Mucosa of stomach (tissue), 1 donor: ENCODE measurements at regions not wholly inside any gene's neighbourhood (a gene's known extent, or its start where the extent isn't known, plus 50 kb on each side); places are given as distances from the start of the nearest gene placed in this dataset.

Experiments
- H3K27me3 ChIP-seq: one replicate; pipeline ENCODE4 v1.7.0; 2013; ENCODE audit warnings: mild to moderate bottlenecking, low read length; ENCODE audit not compliant: control insufficient read depth, insufficient read depth
- H3K36me3 ChIP-seq: one replicate; pipeline ENCODE4 v1.7.0; 2013; ENCODE audit warnings: low read length; ENCODE audit not compliant: control insufficient read depth, insufficient read depth
- H3K4me1 ChIP-seq: one replicate; pipeline ENCODE4 v1.7.0; 2013; ENCODE audit warnings: mild to moderate bottlenecking, low read length; ENCODE audit not compliant: control insufficient read depth, insufficient read depth
- H3K4me3 ChIP-seq: one replicate; pipeline ENCODE4 v1.7.0; 2013; ENCODE audit warnings: low read length
- H3K9ac ChIP-seq: one replicate; pipeline ENCODE4 v1.7.0; 2013; ENCODE audit warnings: mild to moderate bottlenecking, low read length, moderate library complexity
- H3K9me3 ChIP-seq: one replicate; pipeline ENCODE4 v1.7.0; 2013; ENCODE audit warnings: mild to moderate bottlenecking, low read length, moderate library complexity; ENCODE audit not compliant: control insufficient read depth
- donor health status: Pancreatic carcinoma.

DNA sequence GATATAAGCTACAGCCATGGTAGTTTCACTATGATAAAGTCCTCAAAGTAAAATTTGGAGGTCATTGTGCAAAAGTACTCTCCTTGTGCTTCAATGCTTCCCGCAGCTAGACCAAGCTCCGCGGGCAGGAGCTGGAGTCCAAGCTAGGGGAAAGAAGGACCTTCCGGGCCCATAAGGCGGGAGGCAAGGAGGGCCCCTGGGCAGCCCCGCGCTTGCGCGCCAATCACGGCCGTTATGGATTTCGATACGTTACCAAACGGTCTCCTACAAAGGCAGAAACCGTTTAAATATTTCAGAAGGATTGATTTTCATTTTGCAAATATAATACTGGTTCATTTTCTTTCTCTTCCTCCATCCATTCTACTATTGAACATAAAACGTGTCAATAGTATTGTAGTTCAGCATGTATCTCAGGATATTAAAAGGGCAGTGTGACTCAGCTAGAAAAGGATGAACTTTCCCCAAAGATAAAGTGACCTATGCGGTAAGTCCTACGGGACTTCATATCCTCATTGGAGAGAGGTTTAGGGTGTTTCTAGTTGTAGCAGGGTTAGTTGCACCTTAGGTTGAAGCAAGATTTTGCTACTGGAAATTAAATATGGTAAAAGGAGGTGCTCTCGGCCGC lies 128.0 kb downstream of the KIF20B start:
- H3K4me1 ChIP-seq = no peaks in the 10 kb centered on the region
- H3K36me3 ChIP-seq = no peaks in the 10 kb centered on the region
- no peak overlapping the region for H3K4me3 ChIP-seq
- H3K9ac ChIP-seq = no peak overlapping the region
- no peaks in the 10 kb centered on the region for H3K27me3 ChIP-seq
- H3K9me3 ChIP-seq = peaks cover 5% of the 10 kb centered on the region

- Histone ChIP-seq H3K9me3 (peaks cover 5% of the 10 kb centered on the region), H3K27me3 (no peaks in the 10 kb centered on the region), H3K4me3 (no peak overlapping the region), H3K36me3 (no peaks in the 10 kb centered on the region), H3K4me1 (no peaks in the 10 kb centered on the region), H3K9ac (no peak overlapping the region)
These were observed 128.5 kb downstream of the KIF20B start for GRCh38 chr10:89829887-89830269.

DNA sequence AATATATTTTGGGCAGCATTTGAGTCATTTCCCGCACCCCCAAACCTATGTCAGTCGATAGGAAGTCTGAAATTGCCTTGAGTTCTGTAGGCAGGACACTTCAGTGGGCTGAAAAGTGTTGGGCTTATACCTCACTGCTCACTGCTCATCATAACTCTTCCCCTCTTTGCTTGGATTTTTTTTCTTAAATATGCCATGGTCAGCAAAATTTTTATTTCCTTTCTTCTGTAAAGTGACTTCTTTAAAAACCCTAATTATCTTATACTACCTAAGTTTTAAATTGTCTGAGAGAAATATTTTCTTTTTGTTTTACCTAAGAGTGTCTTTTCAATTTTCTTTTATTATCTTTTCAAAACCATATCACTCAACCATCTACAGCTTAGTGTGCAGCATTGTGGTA lies 129.2 kb downstream of the KIF20B start:
- H3K4me3 ChIP-seq = no peak overlapping the region
- H3K9ac ChIP-seq = no peak overlapping the region
- no peaks in the 10 kb centered on the region for H3K36me3 ChIP-seq
- H3K9me3 ChIP-seq = peaks cover 5% of the 10 kb centered on the region
- H3K4me1 ChIP-seq = no peaks in the 10 kb centered on the region
- H3K27me3 ChIP-seq = no peaks in the 10 kb centered on the region

DNA sequence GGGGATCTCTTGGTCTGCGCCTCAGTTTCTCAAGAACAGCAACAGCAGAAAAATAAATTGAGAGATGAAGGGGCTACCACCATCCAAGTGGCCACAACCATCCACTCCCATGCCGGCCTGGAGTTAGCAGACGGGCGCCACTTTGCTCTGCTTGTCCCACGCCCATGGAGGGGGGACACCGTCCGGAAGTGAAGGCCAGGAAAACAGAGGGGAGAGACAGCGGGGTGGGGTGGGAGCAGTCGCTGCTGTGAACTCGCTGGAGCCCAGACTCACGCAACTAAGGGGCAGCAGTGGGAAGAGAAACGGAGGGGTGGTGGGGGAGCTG lies 135.4 kb downstream of the KIF20B start:
- Histone ChIP-seq H3K36me3 (no peaks in the 10 kb centered on the region), H3K27me3 (no peaks in the 10 kb centered on the region), H3K9me3 (peaks cover 5% of the 10 kb centered on the region), H3K4me3 (peak overlapping the region; percentile 78), H3K9ac (peak overlapping the region; percentile 97), H3K4me1 (peaks cover 3% of the 10 kb centered on the region)

DNA sequence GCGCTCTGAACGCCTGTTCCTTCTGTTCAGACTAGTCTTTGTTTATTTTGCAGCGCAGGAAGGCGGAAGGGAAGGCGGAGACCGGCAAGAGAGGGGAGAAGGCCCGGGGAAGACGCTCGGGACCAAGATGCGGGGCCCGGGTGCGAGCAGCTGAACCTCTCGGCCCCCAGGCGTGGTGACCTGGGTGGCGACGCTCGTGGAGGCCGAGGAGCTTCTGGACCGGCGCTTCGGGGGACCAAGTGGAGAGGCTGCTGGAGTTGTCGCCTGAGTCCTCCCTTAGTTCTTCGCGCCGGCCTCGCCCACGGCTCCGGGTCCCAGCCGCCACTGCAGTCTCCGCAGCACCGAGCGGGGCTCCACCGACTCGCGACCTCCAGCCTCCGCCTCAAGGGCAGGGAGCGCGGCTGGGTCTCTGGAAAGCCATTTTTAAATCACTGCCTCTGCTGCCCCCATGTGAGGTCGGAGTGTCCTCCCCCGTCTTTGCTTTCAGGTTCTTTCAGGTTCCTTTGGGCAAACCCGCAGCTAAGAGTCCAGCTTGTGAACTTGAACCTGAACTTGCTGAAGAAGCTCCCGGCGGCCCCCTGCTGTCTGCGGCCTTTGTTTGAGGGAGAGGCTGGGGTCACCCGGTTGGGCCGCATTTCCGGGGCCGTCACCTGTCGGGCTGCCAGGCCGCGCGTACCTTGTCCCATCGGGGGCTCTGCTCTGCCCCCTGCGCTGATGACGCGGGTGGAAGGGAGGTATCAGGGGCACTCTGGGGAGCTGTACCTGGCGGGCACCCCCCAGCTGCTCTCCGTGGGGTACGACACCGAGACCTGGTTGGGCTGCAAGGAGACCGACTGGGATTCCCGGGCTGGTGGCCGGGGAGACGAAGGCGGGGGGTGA lies 136.0 kb downstream of the KIF20B start:
- no peaks in the 10 kb centered on the region for H3K36me3 ChIP-seq
- peaks cover 5% of the 10 kb centered on the region for H3K9me3 ChIP-seq
- peak overlapping the region; percentile 78 for H3K4me3 ChIP-seq
- peaks cover 3% of the 10 kb centered on the region for H3K4me1 ChIP-seq
- peak overlapping the region; percentile 97 for H3K9ac ChIP-seq
- no peaks in the 10 kb centered on the region for H3K27me3 ChIP-seq

- Histone ChIP-seq H3K4me3 (peak overlapping the region; percentile 78), H3K36me3 (no peaks in the 10 kb centered on the region), H3K27me3 (no peaks in the 10 kb centered on the region), H3K9me3 (peaks cover 2% of the 10 kb centered on the region), H3K4me1 (peaks cover 3% of the 10 kb centered on the region), H3K9ac (peak overlapping the region; percentile 97)
These were observed 136.7 kb downstream of the KIF20B start for GRCh38 chr10:89838044-89838615.

- no peaks in the 10 kb centered on the region for H3K27me3 ChIP-seq
- H3K4me1 ChIP-seq = no peaks in the 10 kb centered on the region
- H3K4me3 ChIP-seq = no peak overlapping the region
- H3K9me3 ChIP-seq = no peaks in the 10 kb centered on the region
- no peak overlapping the region for H3K9ac ChIP-seq
- no peaks in the 10 kb centered on the region for H3K36me3 ChIP-seq
These were observed 144.3 kb downstream of the KIF20B start for GRCh38 chr10:89845541-89846280.

DNA sequence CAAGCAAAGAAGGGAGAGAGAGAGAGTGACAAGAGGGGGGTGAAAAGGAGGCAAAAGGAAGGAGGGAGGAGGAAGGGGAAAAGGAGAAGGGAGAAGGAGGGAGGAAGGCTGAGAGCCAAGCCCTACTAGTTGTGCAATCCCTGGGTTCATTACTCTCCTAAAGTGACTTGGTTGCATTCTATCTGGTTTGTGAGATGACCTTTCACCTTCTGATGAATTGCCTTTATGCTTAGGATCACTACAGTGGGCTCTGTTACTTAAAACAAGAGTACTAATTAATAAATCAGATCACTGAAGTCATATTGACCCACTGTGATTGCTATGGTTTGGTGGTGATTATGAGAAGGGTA lies 144.9 kb downstream of the KIF20B start:
- H3K4me3 ChIP-seq = no peak overlapping the region
- H3K9me3 ChIP-seq = no peaks in the 10 kb centered on the region
- H3K36me3 ChIP-seq = no peaks in the 10 kb centered on the region
- H3K27me3 ChIP-seq = no peaks in the 10 kb centered on the region
- no peak overlapping the region for H3K9ac ChIP-seq
- H3K4me1 ChIP-seq = no peaks in the 10 kb centered on the region

DNA sequence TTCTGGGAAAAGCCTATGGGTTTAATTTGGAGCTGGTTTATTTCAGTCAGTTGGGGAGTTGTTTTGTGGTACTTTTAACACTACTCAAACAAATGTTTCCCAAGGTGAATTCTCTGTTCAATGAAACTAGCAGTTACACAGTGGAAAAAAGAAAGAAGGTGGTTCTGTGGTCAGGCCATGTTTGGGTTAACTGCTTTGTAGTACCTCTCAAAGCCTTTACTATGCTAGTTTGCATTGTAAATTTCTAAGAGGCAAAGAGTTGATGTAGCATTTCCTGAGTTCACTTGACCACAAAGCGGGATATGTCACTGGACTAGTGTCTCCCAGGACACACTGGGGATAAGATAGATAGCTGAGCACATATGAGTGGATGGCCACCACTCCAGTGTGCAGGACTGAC lies 145.4 kb downstream of the KIF20B start:
- H3K36me3 ChIP-seq = no peaks in the 10 kb centered on the region
- no peak overlapping the region for H3K4me3 ChIP-seq

GRCh38 chr10:89852872-89853271 lies 151.5 kb downstream of the KIF20B start:
- no peaks in the 10 kb centered on the region for H3K4me1 ChIP-seq
- no peaks in the 10 kb centered on the region for H3K36me3 ChIP-seq
- H3K9me3 ChIP-seq = no peaks in the 10 kb centered on the region
- H3K4me3 ChIP-seq = no peak overlapping the region
- H3K9ac ChIP-seq = no peak overlapping the region
- H3K27me3 ChIP-seq = no peaks in the 10 kb centered on the region

More for the DNA sequence above, 145.4 kb downstream of the KIF20B start:
- Histone ChIP-seq H3K27me3 (no peaks in the 10 kb centered on the region), H3K4me1 (no peaks in the 10 kb centered on the region), H3K9ac (no peak overlapping the region), H3K9me3 (no peaks in the 10 kb centered on the region)

DNA sequence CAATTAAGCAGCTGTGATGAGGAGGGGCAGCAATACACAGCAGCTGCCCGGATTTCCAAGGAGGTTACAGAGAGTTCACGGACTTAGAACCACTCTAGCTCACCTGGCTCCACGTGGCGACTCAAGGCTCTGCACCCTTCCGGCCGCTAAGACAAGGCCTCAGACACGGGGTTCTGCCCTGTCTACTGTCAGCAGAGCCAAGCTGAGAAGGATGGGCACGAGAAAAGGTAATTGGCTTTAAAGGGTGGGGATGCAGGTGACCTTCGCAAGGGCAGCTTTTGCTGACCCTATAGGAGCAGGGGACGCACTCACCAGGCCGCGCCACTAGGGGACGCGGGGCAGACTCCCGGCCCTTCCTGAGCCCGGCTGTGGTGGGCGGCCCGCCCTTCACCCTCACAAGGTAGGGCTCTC lies 152.4 kb downstream of the KIF20B start:
- Histone ChIP-seq H3K36me3 (no peaks in the 10 kb centered on the region), H3K9me3 (no peaks in the 10 kb centered on the region), H3K27me3 (no peaks in the 10 kb centered on the region), H3K9ac (no peak overlapping the region), H3K4me1 (no peaks in the 10 kb centered on the region), H3K4me3 (no peak overlapping the region)
